Memory B cell (primary cell): ENCODE measurements at regions not wholly inside any gene's neighbourhood (a gene's known extent, or its start where the extent isn't known, plus 50 kb on each side); places are given as distances from the start of the nearest gene placed in this dataset.

Experiments used
- ATAC-seq: fragments of 150-1000 bp; cut with Tn5 transposase; 2 replicates; pipeline ENCODE4 v1.10.0; 2021; ENCODE audit warnings: low read depth, mild to moderate bottlenecking, moderate library complexity
- DNase-seq, 2 donors: peaks; one replicate each; pipeline ENCODE4 v3.0.0; 2022; ENCODE audit warnings: low spot score in 2 of 2
- H3K27ac Mint-ChIP-seq: one replicate; pipeline ENCODE4 v1.8.0; 2022; ENCODE audit warnings: mild to moderate bottlenecking, moderate library complexity, mixed read lengths
- H3K27me3 Mint-ChIP-seq: one replicate; pipeline ENCODE4 v1.8.0; 2022; ENCODE audit warnings: mixed read lengths
- H3K36me3 Mint-ChIP-seq: one replicate; pipeline ENCODE4 v1.8.0; 2022; ENCODE audit warnings: mild to moderate bottlenecking, mixed read lengths
- H3K4me1 Mint-ChIP-seq: one replicate; pipeline ENCODE4 v1.8.0; 2022; ENCODE audit warnings: mixed read lengths
- H3K4me3 Mint-ChIP-seq: one replicate; pipeline ENCODE4 v1.8.0; 2022; ENCODE audit warnings: mild to moderate bottlenecking, moderate library complexity, mixed read lengths
- H3K9me3 Mint-ChIP-seq: one replicate; pipeline ENCODE4 v1.8.0; 2022; ENCODE audit warnings: mixed read lengths

DNA sequence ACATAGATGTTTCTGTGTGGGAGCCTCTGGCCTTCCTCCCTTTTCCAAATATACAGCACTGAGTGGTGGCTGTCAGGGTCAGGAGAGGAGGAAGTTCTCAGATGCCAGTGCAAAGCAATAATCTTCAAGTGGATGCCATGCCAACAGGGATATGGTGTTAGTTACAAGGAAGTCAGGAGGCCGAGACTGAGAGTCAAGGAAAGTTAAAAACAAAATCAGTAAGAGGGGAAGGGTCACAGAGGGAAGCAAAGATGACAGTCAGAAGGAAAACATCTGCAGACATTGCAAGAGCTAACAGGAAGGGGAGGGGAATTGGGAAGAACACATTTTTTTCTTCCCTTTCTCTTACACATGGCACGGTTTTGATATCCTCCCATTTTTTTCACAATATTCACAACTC lies 691.4 kb downstream of the ADGRL2 start:
- Mint-ChIP-seq H3K36me3 (no peaks in the 10 kb centered on the region), H3K4me1 (no peaks in the 10 kb centered on the region), H3K27me3 (no peaks in the 10 kb centered on the region), H3K4me3 (no peak overlapping the region), H3K27ac (no peak overlapping the region), H3K9me3 (peaks cover 7% of the 10 kb centered on the region)
- no peak for ATAC-seq
- no peak for DNase-seq

DNA sequence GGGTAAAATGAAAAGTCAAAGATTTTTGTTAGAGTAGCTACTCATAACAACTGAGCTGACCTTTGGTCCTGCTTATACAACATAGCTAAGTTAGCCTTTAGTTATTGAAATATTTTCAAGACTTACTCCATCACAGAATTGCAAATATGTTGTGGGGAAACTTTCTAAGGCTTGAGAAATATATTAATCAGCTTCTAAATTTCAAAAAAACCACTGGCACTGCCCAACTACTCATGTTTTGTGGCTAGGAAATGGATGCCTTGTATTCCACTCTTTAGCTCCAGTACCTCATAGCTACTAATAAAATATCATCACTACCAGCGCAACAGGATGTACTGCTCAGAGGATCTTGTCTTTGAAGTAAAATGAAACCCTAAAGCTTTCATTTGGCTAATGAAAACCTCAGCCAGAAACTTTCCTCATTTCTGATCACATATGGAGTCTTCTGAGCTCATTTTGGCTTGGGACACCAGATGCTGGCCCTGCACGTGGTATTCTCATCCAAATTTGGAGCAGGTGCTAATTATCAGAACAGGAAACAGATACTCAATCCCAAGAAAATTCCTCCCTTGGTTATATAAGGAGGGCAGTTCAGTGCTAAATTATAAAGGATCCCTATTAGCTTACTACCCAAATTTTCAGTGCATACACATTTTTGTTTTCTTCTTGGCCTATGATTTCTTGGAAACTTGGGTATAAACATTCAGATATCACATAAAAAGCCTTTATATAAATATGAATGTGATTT lies 690.7 kb downstream of the ADGRL2 start:
- no peak overlapping the region for H3K4me3 Mint-ChIP-seq
- no peaks in the 10 kb centered on the region for H3K4me1 Mint-ChIP-seq
- H3K27me3 Mint-ChIP-seq: no peaks in the 10 kb centered on the region
- ATAC-seq (no peak), DNase-seq (no peak)
- H3K9me3 Mint-ChIP-seq: peaks cover 6% of the 10 kb centered on the region
- H3K27ac Mint-ChIP-seq: no peak overlapping the region
- H3K36me3 Mint-ChIP-seq: no peaks in the 10 kb centered on the region

DNA sequence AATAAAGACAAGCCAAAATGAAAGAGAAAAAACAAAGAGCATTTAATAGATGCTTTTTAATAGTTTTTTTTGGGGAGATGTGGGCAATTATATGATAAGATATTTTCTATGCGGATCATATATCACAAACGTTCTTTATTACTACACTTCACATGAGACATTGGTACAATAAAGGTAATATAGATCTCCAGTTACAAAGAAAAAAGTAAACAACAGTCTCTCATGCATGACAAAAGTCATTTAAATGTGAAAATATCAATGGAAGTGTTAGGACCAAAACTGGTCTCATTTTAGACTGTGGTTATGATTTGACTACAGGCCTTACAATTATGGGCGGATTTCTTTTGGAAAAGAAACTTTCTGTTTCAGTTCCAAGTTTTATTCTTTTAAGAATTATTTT lies 687.0 kb downstream of the ADGRL2 start:
- H3K4me1 Mint-ChIP-seq: no peaks in the 10 kb centered on the region
- no peak overlapping the region for H3K27ac Mint-ChIP-seq
- DNase-seq (no peak), ATAC-seq (no peak)
- H3K27me3 Mint-ChIP-seq: no peaks in the 10 kb centered on the region
- H3K9me3 Mint-ChIP-seq: no peaks in the 10 kb centered on the region
- no peaks in the 10 kb centered on the region for H3K36me3 Mint-ChIP-seq
- H3K4me3 Mint-ChIP-seq: no peak overlapping the region

DNA sequence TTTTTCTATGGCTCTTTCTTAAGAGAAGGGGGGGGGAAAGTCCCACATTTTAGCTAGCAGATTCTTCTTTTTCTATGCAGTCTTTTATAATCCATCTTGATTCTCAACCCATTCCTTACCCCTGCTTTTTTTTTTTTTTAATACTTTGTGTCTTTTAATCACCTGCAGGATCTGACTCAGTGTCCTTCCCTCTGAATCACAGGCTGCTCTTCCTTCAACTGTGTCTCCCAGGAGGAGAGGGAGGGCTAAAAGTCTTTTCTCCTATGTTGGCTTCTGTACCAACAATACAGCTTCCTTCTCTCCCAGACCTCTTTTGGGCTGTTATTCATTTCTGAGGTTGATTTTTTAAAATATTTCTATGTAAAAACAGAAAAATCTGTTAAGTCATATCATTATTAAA lies 686.2 kb downstream of the ADGRL2 start:
- H3K4me1 Mint-ChIP-seq: no peaks in the 10 kb centered on the region
- ATAC-seq (no peak), DNase-seq (no peak)
- H3K4me3 Mint-ChIP-seq: no peak overlapping the region
- no peaks in the 10 kb centered on the region for H3K9me3 Mint-ChIP-seq
- H3K27ac Mint-ChIP-seq: no peak overlapping the region
- H3K27me3 Mint-ChIP-seq: no peaks in the 10 kb centered on the region
- no peaks in the 10 kb centered on the region for H3K36me3 Mint-ChIP-seq

DNA sequence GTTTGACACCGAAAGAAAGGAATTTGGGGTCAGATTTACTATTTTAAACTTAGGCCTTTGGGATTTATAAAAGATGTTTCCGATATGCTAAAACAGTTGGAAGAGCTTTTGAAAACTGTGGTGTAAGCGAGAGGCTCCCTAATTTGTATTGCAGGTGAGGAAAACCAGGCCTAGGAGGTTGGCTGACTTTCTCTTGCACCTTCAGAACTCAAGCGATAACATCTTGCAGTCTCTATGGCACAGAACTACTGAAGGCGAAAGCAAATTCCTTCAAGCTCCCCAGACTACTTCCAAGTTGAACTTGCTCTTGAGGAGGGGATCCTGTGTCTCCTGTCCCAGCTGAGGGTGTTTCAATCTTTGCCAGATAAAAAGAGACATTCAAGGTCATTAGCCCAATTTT lies 685.7 kb downstream of the ADGRL2 start:
- Mint-ChIP-seq H3K27ac (no peak overlapping the region), H3K36me3 (no peaks in the 10 kb centered on the region), H3K4me1 (no peaks in the 10 kb centered on the region), H3K9me3 (no peaks in the 10 kb centered on the region), H3K4me3 (no peak overlapping the region), H3K27me3 (no peaks in the 10 kb centered on the region)
- ATAC-seq (no peak), DNase-seq (no peak)

DNA sequence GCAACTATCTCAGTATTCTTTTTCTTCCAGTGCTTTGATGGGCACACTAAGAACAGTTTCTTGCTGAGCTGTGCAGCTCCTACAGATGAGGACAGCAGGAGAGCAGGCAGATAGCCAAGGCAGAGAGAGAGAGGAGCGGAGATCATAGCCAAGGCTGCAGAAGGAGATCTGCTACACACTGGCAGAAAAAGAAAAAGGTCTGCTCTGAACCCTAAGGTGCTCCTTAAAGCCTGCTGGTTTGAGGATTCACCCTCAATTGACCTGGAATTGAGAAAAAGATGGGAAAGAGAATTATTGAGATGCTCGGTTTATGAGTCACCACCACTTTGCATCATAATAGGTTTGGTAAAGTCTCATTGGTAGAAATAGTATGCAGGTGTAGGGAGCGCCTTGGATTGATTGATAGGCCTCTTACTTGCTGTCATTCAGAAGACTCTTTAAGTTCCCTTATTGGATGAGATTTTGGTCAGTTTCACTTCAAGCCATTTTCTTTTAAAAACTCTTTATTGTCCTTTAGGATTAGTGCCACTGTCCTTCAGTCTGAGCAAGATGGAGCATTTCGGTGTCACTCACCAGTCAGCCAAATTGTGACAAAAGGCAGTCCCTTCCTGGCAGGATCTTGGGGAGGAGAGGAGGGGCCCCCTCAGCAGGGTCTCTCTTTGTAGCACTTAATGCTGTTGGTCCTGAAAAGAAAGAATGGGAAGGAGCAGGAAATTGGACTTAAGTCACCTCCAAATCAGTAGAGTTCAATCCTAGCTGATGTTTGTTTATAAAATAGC lies 685.0 kb downstream of the ADGRL2 start:
- ATAC-seq: no peak

DNA sequence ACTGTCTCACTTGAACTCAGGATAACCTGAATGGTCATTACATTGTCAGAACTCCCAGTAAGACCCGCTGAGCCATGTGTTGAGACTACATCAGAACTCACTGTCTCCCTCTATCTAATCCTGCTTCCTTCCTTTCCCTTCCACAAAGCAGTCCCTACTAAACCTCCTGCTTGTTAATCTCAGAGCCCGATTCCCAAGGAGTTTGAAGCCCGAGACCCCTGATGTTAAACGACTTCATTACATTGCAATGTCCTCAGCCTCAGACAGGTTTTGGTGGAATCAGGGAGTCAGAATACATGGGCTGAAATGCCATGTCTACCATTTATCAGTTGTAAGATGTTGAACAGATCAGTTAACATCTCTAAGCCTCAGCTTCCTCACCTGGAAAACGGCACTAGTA lies 682.4 kb downstream of the ADGRL2 start:
- DNase-seq: no peak
- no peaks in the 10 kb centered on the region for H3K9me3 Mint-ChIP-seq
- no peak overlapping the region for H3K27ac Mint-ChIP-seq
- no peaks in the 10 kb centered on the region for H3K36me3 Mint-ChIP-seq
- no peak for ATAC-seq
- H3K4me3 Mint-ChIP-seq: no peak overlapping the region
- H3K27me3 Mint-ChIP-seq: no peaks in the 10 kb centered on the region
- H3K4me1 Mint-ChIP-seq: no peaks in the 10 kb centered on the region

More for the DNA sequence above, 685.0 kb downstream of the ADGRL2 start:
- no peak overlapping the region for H3K4me3 Mint-ChIP-seq
- H3K9me3 Mint-ChIP-seq: no peaks in the 10 kb centered on the region
- H3K27ac Mint-ChIP-seq: no peak overlapping the region
- no peaks in the 10 kb centered on the region for H3K36me3 Mint-ChIP-seq
- no peaks in the 10 kb centered on the region for H3K4me1 Mint-ChIP-seq
- no peak for DNase-seq
- no peaks in the 10 kb centered on the region for H3K27me3 Mint-ChIP-seq

DNA sequence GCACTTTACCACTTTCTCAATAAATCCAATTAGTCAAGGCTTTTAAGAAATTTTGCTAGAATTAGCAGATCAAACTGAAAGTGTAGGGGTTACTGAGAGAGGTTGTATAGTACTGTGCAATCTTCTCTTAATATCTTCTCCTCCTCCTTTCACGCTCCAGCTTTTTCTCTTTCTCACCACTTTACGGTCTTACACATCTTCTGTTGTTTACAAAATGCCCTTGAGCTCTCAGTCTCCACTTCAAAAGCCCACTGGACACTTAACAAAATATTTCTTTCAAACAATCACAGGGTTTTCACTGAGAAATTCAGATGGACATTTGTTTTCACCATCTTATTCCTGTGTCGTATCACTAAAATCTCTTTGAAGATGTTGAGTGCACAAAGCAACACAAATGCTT lies 678.2 kb downstream of the ADGRL2 start:
- H3K27ac Mint-ChIP-seq: no peak overlapping the region
- DNase-seq (no peak), ATAC-seq (no peak)
- no peaks in the 10 kb centered on the region for H3K36me3 Mint-ChIP-seq
- no peak overlapping the region for H3K4me3 Mint-ChIP-seq
- no peaks in the 10 kb centered on the region for H3K4me1 Mint-ChIP-seq
- H3K27me3 Mint-ChIP-seq: no peaks in the 10 kb centered on the region
- no peaks in the 10 kb centered on the region for H3K9me3 Mint-ChIP-seq

DNA sequence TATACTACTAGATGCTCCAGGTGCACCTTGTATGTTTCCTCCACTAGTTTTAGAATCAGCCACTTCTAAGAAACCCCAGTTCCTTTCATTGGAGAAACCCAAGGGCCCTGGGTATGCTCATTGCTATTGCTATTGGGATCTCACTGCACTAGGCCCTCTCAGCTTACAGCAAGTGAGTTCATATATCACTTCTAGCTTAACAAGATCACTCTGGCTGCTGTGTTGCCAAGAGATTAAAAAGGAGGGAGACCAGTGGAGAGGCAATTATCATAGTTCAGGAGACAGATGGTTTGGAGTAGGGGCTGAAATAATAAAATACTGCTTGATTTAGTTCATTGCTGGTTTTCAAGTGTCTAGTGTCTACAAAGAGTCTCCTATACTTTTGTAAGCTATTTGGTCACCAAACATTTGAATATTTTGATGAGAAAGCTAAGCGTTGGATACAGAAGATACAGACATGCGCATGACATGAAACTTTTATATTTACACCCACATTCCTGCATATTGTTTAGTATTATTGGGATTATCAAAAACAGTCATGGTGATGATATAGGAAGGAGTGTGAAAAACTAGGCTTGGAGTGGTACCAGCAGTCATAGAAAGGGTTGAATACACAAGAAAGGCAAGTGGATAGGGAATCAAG lies 671.9 kb downstream of the ADGRL2 start:
- Mint-ChIP-seq H3K9me3 (no peaks in the 10 kb centered on the region), H3K27me3 (no peaks in the 10 kb centered on the region), H3K4me3 (no peak overlapping the region), H3K36me3 (no peaks in the 10 kb centered on the region), H3K27ac (no peak overlapping the region), H3K4me1 (no peaks in the 10 kb centered on the region)
- no peak for DNase-seq
- no peak for ATAC-seq

DNA sequence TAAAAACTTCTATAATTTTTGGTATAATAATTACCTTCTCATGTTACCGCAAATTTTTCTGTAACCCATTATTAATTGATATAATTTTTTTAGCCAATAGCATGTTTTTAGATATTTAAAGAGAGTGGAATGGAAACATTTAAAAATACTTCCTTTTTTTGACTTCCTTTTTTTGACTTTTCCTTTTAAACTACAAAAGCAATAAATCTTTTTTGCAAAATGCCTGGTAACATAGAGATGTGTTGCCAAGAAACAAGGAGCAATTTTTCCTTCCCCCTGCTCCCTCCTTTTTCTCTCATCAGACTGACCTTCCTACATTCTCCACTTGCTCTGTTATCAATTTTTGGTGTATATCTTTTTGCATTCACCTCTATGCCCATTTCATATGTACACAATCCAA lies 666.2 kb downstream of the ADGRL2 start:
- no peak for ATAC-seq

DNA sequence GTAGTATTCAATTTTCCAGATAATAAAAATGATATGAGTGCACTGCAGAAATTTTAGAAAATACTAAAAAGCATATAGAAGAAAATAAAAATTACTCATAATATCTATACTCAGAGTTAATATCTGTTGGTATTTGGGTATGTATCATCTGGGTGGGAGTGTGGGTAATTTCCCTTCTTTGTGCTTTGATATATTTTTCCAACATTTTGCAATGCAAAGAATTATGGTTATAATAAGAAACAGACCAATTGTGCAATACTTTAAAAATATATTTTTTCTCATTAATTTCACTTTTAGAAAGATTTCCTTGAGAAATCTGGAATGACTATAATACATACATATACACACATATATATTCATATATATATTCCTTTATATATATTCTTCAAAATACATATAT lies 665.7 kb downstream of the ADGRL2 start:
- Mint-ChIP-seq H3K27me3 (no peaks in the 10 kb centered on the region), H3K27ac (no peak overlapping the region), H3K9me3 (no peaks in the 10 kb centered on the region), H3K36me3 (no peaks in the 10 kb centered on the region), H3K4me3 (no peak overlapping the region), H3K4me1 (no peaks in the 10 kb centered on the region)
- ATAC-seq: no peak
- DNase-seq: no peak

More for the DNA sequence above, 666.2 kb downstream of the ADGRL2 start:
- no peaks in the 10 kb centered on the region for H3K27me3 Mint-ChIP-seq
- H3K4me1 Mint-ChIP-seq: no peaks in the 10 kb centered on the region
- no peaks in the 10 kb centered on the region for H3K36me3 Mint-ChIP-seq
- H3K27ac Mint-ChIP-seq: no peak overlapping the region
- H3K9me3 Mint-ChIP-seq: no peaks in the 10 kb centered on the region
- no peak for DNase-seq
- no peak overlapping the region for H3K4me3 Mint-ChIP-seq

DNA sequence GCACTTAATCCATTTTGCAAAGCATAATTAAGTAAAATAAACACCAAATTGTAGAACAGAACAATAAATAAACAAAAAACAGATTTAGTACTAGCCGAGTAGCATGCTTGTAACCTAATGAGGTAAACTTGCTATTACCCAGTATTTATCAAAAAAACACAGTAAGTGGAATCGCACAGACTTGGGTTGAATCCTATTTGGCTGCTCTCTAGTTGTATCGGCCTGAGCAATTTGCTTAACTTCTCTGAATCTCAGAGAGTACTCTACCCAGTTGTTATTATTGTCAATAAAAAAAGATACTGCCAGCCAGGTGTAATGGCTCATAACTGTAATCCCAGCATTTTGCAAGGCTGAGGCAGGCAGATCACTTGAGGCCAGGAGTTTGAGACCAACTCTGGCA lies 664.3 kb downstream of the ADGRL2 start:
- no peaks in the 10 kb centered on the region for H3K9me3 Mint-ChIP-seq
- no peak overlapping the region for H3K4me3 Mint-ChIP-seq
- DNase-seq (no peak), ATAC-seq (no peak)
- H3K27me3 Mint-ChIP-seq: no peaks in the 10 kb centered on the region
- H3K27ac Mint-ChIP-seq: no peak overlapping the region
- H3K36me3 Mint-ChIP-seq: no peaks in the 10 kb centered on the region
- no peaks in the 10 kb centered on the region for H3K4me1 Mint-ChIP-seq

DNA sequence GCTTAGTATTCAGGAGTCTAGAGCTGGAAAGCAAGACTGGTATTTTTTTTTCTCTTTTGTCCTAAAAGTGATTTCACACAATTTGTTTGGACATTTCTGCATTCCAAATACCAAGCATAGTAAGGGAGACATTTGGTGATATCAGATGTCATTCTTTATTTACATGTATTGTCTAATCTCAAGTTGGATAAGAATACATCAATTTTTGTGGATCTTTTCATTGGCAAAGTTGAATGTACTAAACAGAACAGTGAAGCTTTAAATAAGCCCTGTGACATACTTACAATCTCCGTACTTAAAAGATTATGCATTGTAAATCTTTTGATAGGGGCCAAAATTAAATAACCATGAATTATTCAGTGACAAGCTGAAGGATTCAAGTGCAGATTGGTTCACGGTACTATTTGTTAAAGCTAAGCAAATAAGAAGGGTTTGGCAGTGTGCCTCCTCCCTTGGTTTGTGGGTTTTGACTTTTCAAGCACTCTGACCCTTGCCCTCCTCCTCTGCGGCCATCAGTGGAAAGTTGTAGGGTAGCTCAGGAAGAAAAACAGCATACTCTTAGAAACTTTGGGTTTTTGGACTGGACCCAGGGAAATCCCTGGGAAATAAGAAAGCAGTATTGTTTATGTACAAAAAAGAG lies 663.7 kb downstream of the ADGRL2 start:
- Mint-ChIP-seq H3K9me3 (no peaks in the 10 kb centered on the region), H3K4me1 (no peaks in the 10 kb centered on the region), H3K27me3 (no peaks in the 10 kb centered on the region), H3K4me3 (no peak overlapping the region), H3K36me3 (no peaks in the 10 kb centered on the region), H3K27ac (no peak overlapping the region)
- ATAC-seq (no peak), DNase-seq (no peak)

DNA sequence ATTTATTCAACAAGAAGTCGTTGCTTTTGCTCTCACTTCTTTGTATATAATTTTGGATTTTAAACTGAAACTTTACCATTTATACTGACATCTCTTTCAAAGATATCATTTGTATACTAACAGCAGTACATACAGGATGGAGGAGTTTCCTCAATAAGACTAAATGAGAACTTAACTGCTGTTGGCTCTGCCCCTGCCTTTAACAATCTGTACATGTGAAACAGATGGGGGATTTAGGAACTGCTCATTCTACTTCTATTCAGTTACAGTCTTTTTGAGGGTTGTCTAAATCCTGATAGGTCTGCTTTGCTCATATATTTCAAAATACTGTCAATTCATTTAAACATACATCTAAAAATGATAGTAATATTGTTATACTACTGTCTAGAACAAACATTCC lies 663.2 kb downstream of the ADGRL2 start:
- Mint-ChIP-seq H3K4me1 (no peaks in the 10 kb centered on the region), H3K4me3 (no peak overlapping the region), H3K36me3 (no peaks in the 10 kb centered on the region), H3K27me3 (no peaks in the 10 kb centered on the region), H3K27ac (no peak overlapping the region), H3K9me3 (no peaks in the 10 kb centered on the region)
- ATAC-seq (no peak), DNase-seq (no peak)
